Fibroblast of lung (primary cell): ENCODE measurements at regions not wholly inside any gene's neighbourhood (a gene's known extent, or its start where the extent isn't known, plus 50 kb on each side); places are given as distances from the start of the nearest gene placed in this dataset.

ENCODE experiments used
- DNase-seq, 2 donors: peaks; one replicate each; pipeline versions ENCODE4 v3.0.0 to v3.0.0-alpha.2; 2010; ENCODE audit warnings: low read depth in 2 of 2
- H2AFZ ChIP-seq: 2 replicates; pipeline ENCODE4 v1.5.1; 2012; ENCODE audit warnings: low read length, control low read depth, inconsistent platforms
- H3K27ac ChIP-seq: 2 replicates; pipeline ENCODE4 v1.5.1; 2011; ENCODE audit warnings: low read length, control low read depth; ENCODE audit not compliant: insufficient read depth
- H3K27me3 ChIP-seq: 2 replicates; pipeline ENCODE4 v1.5.1; 2011; ENCODE audit warnings: mild to moderate bottlenecking, low read length; ENCODE audit not compliant: control insufficient read depth, insufficient read depth
- H3K36me3 ChIP-seq: 2 replicates; pipeline ENCODE4 v1.5.1; 2011; ENCODE audit warnings: low read length; ENCODE audit not compliant: control insufficient read depth, insufficient read depth
- H3K4me1 ChIP-seq: 2 replicates; pipeline ENCODE4 v1.5.1; 2011; ENCODE audit warnings: low read length; ENCODE audit not compliant: control insufficient read depth, insufficient read depth; ENCODE audit errors: extremely low read depth
- H3K4me2 ChIP-seq: 2 replicates; pipeline ENCODE4 v1.5.1; 2011; ENCODE audit warnings: low read length, control low read depth; ENCODE audit not compliant: insufficient read depth; ENCODE audit errors: extremely low read depth
- H3K4me3 ChIP-seq, 4 experiments: fragments of 200-600 bp in 1 of 4; sonication (generic) in 1 of 4; replicated peaks in 1 of 4; 2 replicates each; pipeline ENCODE4 v1.5.1; 2011 to 2016; ENCODE audit warnings: low read length in 4 of 4, low read depth in 3 of 4, mild to moderate bottlenecking in 3 of 4, control low read depth in 2 of 4, inconsistent platforms in 1 of 4, mixed read lengths in 1 of 4; ENCODE audit not compliant: insufficient read depth in 1 of 4; ENCODE audit errors: control extremely low read depth in 1 of 4
- H3K79me2 ChIP-seq: 2 replicates; pipeline ENCODE4 v1.5.1; 2012; ENCODE audit warnings: mild to moderate bottlenecking, low read length, inconsistent platforms; ENCODE audit not compliant: control insufficient read depth, insufficient read depth
- H3K9ac ChIP-seq: 2 replicates; pipeline ENCODE4 v1.5.1; 2011; ENCODE audit warnings: mild to moderate bottlenecking, low read length, control low read depth; ENCODE audit not compliant: insufficient read depth
- H3K9me3 ChIP-seq: 2 replicates; pipeline ENCODE4 v1.5.1; 2012; ENCODE audit warnings: low read depth, low read length; ENCODE audit not compliant: control insufficient read depth, insufficient read depth
- H4K20me1 ChIP-seq: 2 replicates; pipeline ENCODE4 v1.5.1; 2011; ENCODE audit warnings: low read length; ENCODE audit not compliant: control insufficient read depth, insufficient read depth; ENCODE audit errors: extremely low read depth
- CTCF ChIP-seq, 2 donors: IDR thresholded peaks in 1 of 2; conservative IDR thresholded peaks in 1 of 2; 1 replicate in 1 of 2; 2 replicates in 1 of 2; pipeline ENCODE4 v1.5.1; 2011 to 2012; ENCODE audit warnings: low read length in 2 of 2, control low read depth in 1 of 2, inconsistent platforms in 1 of 2, low read depth in 1 of 2, mild to moderate bottlenecking in 1 of 2
- EZH2 ChIP-seq: IDR thresholded peaks from 2 replicates; pipeline ENCODE4 v1.5.1; 2012; ENCODE audit warnings: low read length, control low read depth, mild to moderate bottlenecking; ENCODE audit errors: missing control alignments

DNA sequence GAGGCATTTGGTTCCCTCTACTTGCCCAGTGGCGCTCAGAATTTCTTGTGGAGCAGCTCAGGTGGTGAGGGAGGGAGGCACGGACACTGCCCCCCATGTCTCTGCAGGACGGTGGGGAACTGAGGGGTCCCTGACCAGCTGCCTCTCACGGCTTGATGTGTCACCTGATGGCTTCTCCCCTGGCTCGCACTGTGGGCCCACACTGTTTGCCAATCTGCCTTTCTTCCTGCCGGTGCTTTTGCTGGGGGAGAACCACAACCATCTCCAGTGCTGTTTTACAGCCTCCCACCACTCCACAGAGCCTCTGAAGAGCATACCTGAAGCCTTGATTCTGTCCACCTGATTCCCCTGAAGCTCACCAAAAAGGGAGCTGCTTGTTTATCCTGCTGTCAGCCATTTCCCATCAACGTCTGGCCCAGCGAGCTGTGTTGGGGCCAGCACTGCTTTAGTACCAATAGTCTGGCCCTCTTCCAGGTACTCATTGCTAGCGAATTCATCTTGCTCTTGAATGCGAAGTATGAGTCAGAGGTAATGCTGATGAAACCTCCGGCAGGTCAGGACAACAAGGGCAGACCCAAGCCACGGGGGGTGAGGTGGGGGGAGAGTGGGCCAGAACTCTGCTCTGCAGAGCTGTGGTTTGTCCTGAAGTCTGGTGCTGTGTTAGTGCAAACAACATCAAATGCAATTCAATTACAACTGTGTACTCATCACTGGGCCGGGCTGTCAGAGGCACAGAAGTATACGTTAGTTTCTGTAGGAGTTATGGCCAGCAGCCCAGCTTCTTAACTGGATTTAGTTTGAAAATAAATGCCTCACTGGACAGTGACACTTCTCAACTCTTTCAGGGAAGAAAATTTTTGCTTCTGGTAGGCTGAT, 208.3 kb upstream of the JADE1 start:
- Histone ChIP-seq H3K9me3 (no peaks in the 10 kb centered on the region), H3K4me2 (peak overlapping the region; percentile 46), H3K27me3 (no peaks in the 10 kb centered on the region), H3K4me1 (peaks cover 28% of the 10 kb centered on the region), H3K4me3 (no peak overlapping the region), H2AFZ (no peak overlapping the region), H4K20me1 (no peaks in the 10 kb centered on the region), H3K79me2 (no peaks in the 10 kb centered on the region), H3K9ac (no peak overlapping the region), H3K36me3 (no peaks in the 10 kb centered on the region), H3K27ac (peak overlapping the region; percentile 29)
- TF ChIP-seq EZH2 (no peak), CTCF (conservative IDR thresholded peaks at IDR 0.05 in 1 of 2, IDR thresholded peaks at IDR 0.05 in 1 of 2; ENCODE audit: low read depth in 1 of 2, low read length in 2 of 2) (no peak)
- DNase-seq, result peak; percentile 97 to 99

- Histone ChIP-seq H3K9me3 (no peaks in the 10 kb centered on the region), H3K4me3 (no peak overlapping the region), H3K9ac (no peak overlapping the region), H4K20me1 (no peaks in the 10 kb centered on the region), H3K4me1 (peaks cover 26% of the 10 kb centered on the region), H2AFZ (no peak overlapping the region), H3K79me2 (no peaks in the 10 kb centered on the region), H3K36me3 (no peaks in the 10 kb centered on the region), H3K27ac (no peak overlapping the region), H3K27me3 (no peaks in the 10 kb centered on the region), H3K4me2 (no peak overlapping the region)
- DNase-seq, result peak; percentile 31 to 61
- TF ChIP-seq EZH2 (no peak), CTCF (conservative IDR thresholded peaks at IDR 0.05 in 1 of 2, IDR thresholded peaks at IDR 0.05 in 1 of 2; ENCODE audit: low read depth in 1 of 2, low read length in 2 of 2) (no peak)
Observed at GRCh38 chr4:128600410-128600809, 209.1 kb upstream of the JADE1 start.

GRCh38 chr4:128597500-128597899, 212.0 kb upstream of the JADE1 start:
- no peak overlapping the region for H3K4me3 ChIP-seq
- no peak for DNase-seq
- no peaks in the 10 kb centered on the region for H4K20me1 ChIP-seq
- no peak overlapping the region for H2AFZ ChIP-seq
- H3K4me1 ChIP-seq, result peaks cover 20% of the 10 kb centered on the region
- no peaks in the 10 kb centered on the region for H3K27me3 ChIP-seq
- H3K9me3 ChIP-seq, result no peaks in the 10 kb centered on the region
- H3K9ac ChIP-seq, result no peak overlapping the region
- H3K36me3 ChIP-seq, result no peaks in the 10 kb centered on the region
- no peak for TF ChIP-seq CTCF (conservative IDR thresholded peaks at IDR 0.05 in 1 of 2, IDR thresholded peaks at IDR 0.05 in 1 of 2; ENCODE audit: low read depth in 1 of 2, low read length in 2 of 2)
- TF ChIP-seq EZH2, result no peak
- no peak overlapping the region for H3K27ac ChIP-seq
- H3K79me2 ChIP-seq, result no peaks in the 10 kb centered on the region
- no peak overlapping the region for H3K4me2 ChIP-seq
